Activated CD4-positive, alpha-beta T cell treated with anti-CD3 and anti-CD28 coated beads for 48 hours (primary cell): ENCODE measurements at regions not wholly inside any gene's neighbourhood (a gene's known extent, or its start where the extent isn't known, plus 50 kb on each side); places are given as distances from the start of the nearest gene placed in this dataset.

Source experiments
- DNase-seq: peaks from one replicate; pipeline ENCODE4 v3.0.0-alpha.2; 2020

GRCh38 chr2:185152186-185152585 is 553.9 kb downstream of the ZNF804A start:
- DNase-seq = no peak

- no peak for DNase-seq
Measured at GRCh38 chr2:185161701-185162100, 563.4 kb downstream of the ZNF804A start.

- no peak for DNase-seq
Measured at GRCh38 chr2:185174353-185174752, 564.3 kb upstream of the FSIP2 start.

GRCh38 chr2:185179743-185180142 is 558.9 kb upstream of the FSIP2 start:
- no peak for DNase-seq

GRCh38 chr2:185181901-185182300 is 556.7 kb upstream of the FSIP2 start:
- no peak for DNase-seq

GRCh38 chr2:185185044-185185443 is 553.6 kb upstream of the FSIP2 start:
- DNase-seq = no peak

- DNase-seq = no peak
Measured at GRCh38 chr2:185187421-185187820, 551.2 kb upstream of the FSIP2 start.

- DNase-seq = no peak
Measured at GRCh38 chr2:185188656-185189055, 549.9 kb upstream of the FSIP2 start.

- DNase-seq = no peak
Measured at GRCh38 chr2:185201063-185201462, 537.5 kb upstream of the FSIP2 start.

- DNase-seq = no peak
Measured at GRCh38 chr2:185202381-185202780, 536.2 kb upstream of the FSIP2 start.

- DNase-seq = no peak
Measured at GRCh38 chr2:185202945-185203528, 535.6 kb upstream of the FSIP2 start.

GRCh38 chr2:185208261-185208660 is 530.3 kb upstream of the FSIP2 start:
- DNase-seq = no peak

GRCh38 chr2:185215497-185215896 is 523.1 kb upstream of the FSIP2 start:
- DNase-seq = no peak

GRCh38 chr2:185219981-185220380 is 518.6 kb upstream of the FSIP2 start:
- no peak for DNase-seq

GRCh38 chr2:185222311-185222710 is 516.3 kb upstream of the FSIP2 start:
- DNase-seq = no peak

- no peak for DNase-seq
Measured at GRCh38 chr2:185227391-185227790, 511.2 kb upstream of the FSIP2 start.

- DNase-seq = no peak
Measured at GRCh38 chr2:185239491-185239890, 499.1 kb upstream of the FSIP2 start.

GRCh38 chr2:185240796-185241195 is 497.8 kb upstream of the FSIP2 start:
- no peak for DNase-seq

GRCh38 chr2:185241556-185241955 is 497.0 kb upstream of the FSIP2 start:
- no peak for DNase-seq

GRCh38 chr2:185242462-185242861 is 496.1 kb upstream of the FSIP2 start:
- DNase-seq = no peak

GRCh38 chr2:185245216-185245615 is 493.4 kb upstream of the FSIP2 start:
- DNase-seq = no peak

GRCh38 chr2:185245806-185246205 is 492.8 kb upstream of the FSIP2 start:
- no peak for DNase-seq

- DNase-seq = no peak
Measured at GRCh38 chr2:185246717-185247116, 491.9 kb upstream of the FSIP2 start.

- no peak for DNase-seq
Measured at GRCh38 chr2:185255566-185255965, 483.0 kb upstream of the FSIP2 start.

- DNase-seq = no peak
Measured at GRCh38 chr2:185265747-185266146, 472.9 kb upstream of the FSIP2 start.

GRCh38 chr2:185268651-185269050 is 470.0 kb upstream of the FSIP2 start:
- no peak for DNase-seq
